GM12878 (cell line): ENCODE measurements at regions not wholly inside any gene's neighbourhood (a gene's known extent, or its start where the extent isn't known, plus 50 kb on each side); places are given as distances from the start of the nearest gene placed in this dataset.

Experiments used
- ATF2 ChIP-seq: IDR thresholded peaks from 2 replicates; pipeline ENCODE4 v1.6.1; 2012; ENCODE audit warnings: low read length, inconsistent platforms
- CEBPZ ChIP-seq: fragments of 150-350 bp; IDR thresholded peaks from 2 replicates; pipeline ENCODE4 v1.6.1; 2016; ENCODE audit warnings: low read depth, low read length
- EED ChIP-seq: sonication (generic); IDR thresholded peaks from 2 replicates; pipeline ENCODE4 v1.6.1; 2016; ENCODE audit warnings: antibody characterized with exemption, low read depth
- EGR1 ChIP-seq, 2 experiments: IDR thresholded peaks; 1 replicate in 1 of 2; 2 replicates in 1 of 2; pipeline ENCODE4 v1.6.1; 2011 to 2012; ENCODE audit warnings: low read depth in 2 of 2, low read length in 2 of 2, borderline replicate concordance in 1 of 2, mild to moderate bottlenecking in 1 of 2, moderate library complexity in 1 of 2
- HCFC1 ChIP-seq: fragments of 150-350 bp; IDR thresholded peaks from 2 replicates; pipeline ENCODE4 v1.6.1; 2014; ENCODE audit warnings: low read length
- HDAC2 ChIP-seq: fragments of 200-600 bp; sonication (generic); IDR thresholded peaks from 2 replicates; pipeline ENCODE4 v1.6.1; 2017
- JUND ChIP-seq: IDR thresholded peaks from 2 replicates; pipeline ENCODE4 v1.6.1; 2012; ENCODE audit warnings: low read depth, mild to moderate bottlenecking, low read length, improper control_type of control experiment, moderate library complexity
- KDM1A ChIP-seq: fragments of 200-600 bp; sonication (generic); IDR thresholded peaks from 2 replicates; pipeline ENCODE4 v1.6.1; 2016; ENCODE audit warnings: borderline replicate concordance
- MYB ChIP-seq: fragments of 150-350 bp; IDR thresholded peaks from 2 replicates; pipeline ENCODE4 v1.6.1; 2014; ENCODE audit warnings: mild to moderate bottlenecking, low read depth, low read length, borderline replicate concordance
- PAX8 ChIP-seq: fragments of 450-650 bp; IDR thresholded peaks from 2 replicates; pipeline ENCODE4 v1.6.1; 2017; ENCODE audit warnings: mild to moderate bottlenecking, moderate library complexity
- RBBP5 ChIP-seq: fragments of 200-600 bp; sonication (generic); conservative IDR thresholded peaks from 2 replicates; pipeline ENCODE4 v1.6.1; 2016
- SIN3A ChIP-seq: IDR thresholded peaks from 2 replicates; pipeline ENCODE4 v1.6.1; 2012; ENCODE audit warnings: low read depth, low read length, improper control_type of control experiment
- SMAD5 ChIP-seq: IDR thresholded peaks from 2 replicates; pipeline ENCODE4 v1.6.1; 2016; ENCODE audit warnings: antibody characterized with exemption, low read depth
- SMC3 ChIP-seq: IDR thresholded peaks from 2 replicates; pipeline ENCODE4 v1.6.1; 2011; ENCODE audit warnings: low read length, improper control_type of control experiment, borderline replicate concordance
- SPI1 ChIP-seq: IDR thresholded peaks from 2 replicates; pipeline ENCODE4 v1.6.1; 2011; ENCODE audit warnings: low read depth, mild to moderate bottlenecking, low read length, moderate library complexity, borderline replicate concordance; ENCODE audit not compliant: insufficient read depth
- SRF ChIP-seq, 2 experiments: IDR thresholded peaks; 2 replicates each; pipeline ENCODE4 v1.6.1; 2011; ENCODE audit warnings: low read depth in 2 of 2, low read length in 2 of 2, mild to moderate bottlenecking in 1 of 2, moderate library complexity in 1 of 2
- SUZ12 ChIP-seq: fragments of 200-600 bp; sonication (generic); IDR thresholded peaks from one replicate; pipeline ENCODE4 v1.6.1; 2018; ENCODE audit warnings: antibody characterized with exemption, mild to moderate bottlenecking; ENCODE audit not compliant: unreplicated experiment
- ZNF622 ChIP-seq: fragments of 450-650 bp; IDR thresholded peaks from 2 replicates; pipeline ENCODE4 v1.6.1; 2017; ENCODE audit warnings: mild to moderate bottlenecking, inconsistent platforms
- TF ChIP-seq, protein P1 (sequence below): fragments of 450-650 bp; formaldehyde crosslinking; IDR thresholded peaks from 2 replicates; pipeline ENCODE4 v1.5.0; 2022; ENCODE audit warnings: mild to moderate bottlenecking, missing genetic modification characterization
- TF ChIP-seq, protein P2 (sequence below): IDR thresholded peaks from 2 replicates; pipeline ENCODE4 v1.6.1; 2012; ENCODE audit warnings: low read depth, low read length, improper control_type of control experiment
- TF ChIP-seq, protein P3 (sequence below): fragments of 450-650 bp; formaldehyde crosslinking; IDR thresholded peaks from 2 replicates; pipeline ENCODE4 v1.4.0; 2022; ENCODE audit warnings: mild to moderate bottlenecking, moderate library complexity

- TF ChIP-seq SRF (IDR thresholded peaks at IDR 0.05; ENCODE audit: low read depth in 2 of 2, low read length in 2 of 2) (no peak), MYB (no peak), HCFC1 (no peak), EGR1 (IDR thresholded peaks at IDR 0.05; ENCODE audit: borderline replicate concordance in 1 of 2, low read depth in 2 of 2, low read length in 2 of 2) (no peak), RBBP5 (no peak), SPI1 (no peak), SIN3A (no peak), HDAC2 (no peak), PAX8 (no peak), SUZ12 (no peak), SMAD5 (no peak), SMC3 (no peak), ATF2 (peak; percentile 84), JUND (no peak), KDM1A (no peak), ZNF622 (no peak), CEBPZ (no peak), EED (peak; percentile 66)
- TF ChIP-seq, protein P1, sequence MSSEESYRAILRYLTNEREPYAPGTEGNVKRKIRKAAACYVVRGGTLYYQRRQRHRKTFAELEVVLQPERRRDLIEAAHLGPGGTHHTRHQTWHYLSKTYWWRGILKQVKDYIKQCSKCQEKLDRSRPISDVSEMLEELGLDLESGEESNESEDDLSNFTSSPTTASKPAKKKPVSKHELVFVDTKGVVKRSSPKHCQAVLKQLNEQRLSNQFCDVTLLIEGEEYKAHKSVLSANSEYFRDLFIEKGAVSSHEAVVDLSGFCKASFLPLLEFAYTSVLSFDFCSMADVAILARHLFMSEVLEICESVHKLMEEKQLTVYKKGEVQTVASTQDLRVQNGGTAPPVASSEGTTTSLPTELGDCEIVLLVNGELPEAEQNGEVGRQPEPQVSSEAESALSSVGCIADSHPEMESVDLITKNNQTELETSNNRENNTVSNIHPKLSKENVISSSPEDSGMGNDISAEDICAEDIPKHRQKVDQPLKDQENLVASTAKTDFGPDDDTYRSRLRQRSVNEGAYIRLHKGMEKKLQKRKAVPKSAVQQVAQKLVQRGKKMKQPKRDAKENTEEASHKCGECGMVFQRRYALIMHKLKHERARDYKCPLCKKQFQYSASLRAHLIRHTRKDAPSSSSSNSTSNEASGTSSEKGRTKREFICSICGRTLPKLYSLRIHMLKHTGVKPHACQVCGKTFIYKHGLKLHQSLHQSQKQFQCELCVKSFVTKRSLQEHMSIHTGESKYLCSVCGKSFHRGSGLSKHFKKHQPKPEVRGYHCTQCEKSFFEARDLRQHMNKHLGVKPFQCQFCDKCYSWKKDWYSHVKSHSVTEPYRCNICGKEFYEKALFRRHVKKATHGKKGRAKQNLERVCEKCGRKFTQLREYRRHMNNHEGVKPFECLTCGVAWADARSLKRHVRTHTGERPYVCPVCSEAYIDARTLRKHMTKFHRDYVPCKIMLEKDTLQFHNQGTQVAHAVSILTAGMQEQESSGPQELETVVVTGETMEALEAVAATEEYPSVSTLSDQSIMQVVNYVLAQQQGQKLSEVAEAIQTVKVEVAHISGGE (CRISPR knock-in tag) = no peak
- TF ChIP-seq, protein P2, sequence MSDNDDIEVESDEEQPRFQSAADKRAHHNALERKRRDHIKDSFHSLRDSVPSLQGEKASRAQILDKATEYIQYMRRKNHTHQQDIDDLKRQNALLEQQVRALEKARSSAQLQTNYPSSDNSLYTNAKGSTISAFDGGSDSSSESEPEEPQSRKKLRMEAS = no peak
- TF ChIP-seq, protein P3, sequence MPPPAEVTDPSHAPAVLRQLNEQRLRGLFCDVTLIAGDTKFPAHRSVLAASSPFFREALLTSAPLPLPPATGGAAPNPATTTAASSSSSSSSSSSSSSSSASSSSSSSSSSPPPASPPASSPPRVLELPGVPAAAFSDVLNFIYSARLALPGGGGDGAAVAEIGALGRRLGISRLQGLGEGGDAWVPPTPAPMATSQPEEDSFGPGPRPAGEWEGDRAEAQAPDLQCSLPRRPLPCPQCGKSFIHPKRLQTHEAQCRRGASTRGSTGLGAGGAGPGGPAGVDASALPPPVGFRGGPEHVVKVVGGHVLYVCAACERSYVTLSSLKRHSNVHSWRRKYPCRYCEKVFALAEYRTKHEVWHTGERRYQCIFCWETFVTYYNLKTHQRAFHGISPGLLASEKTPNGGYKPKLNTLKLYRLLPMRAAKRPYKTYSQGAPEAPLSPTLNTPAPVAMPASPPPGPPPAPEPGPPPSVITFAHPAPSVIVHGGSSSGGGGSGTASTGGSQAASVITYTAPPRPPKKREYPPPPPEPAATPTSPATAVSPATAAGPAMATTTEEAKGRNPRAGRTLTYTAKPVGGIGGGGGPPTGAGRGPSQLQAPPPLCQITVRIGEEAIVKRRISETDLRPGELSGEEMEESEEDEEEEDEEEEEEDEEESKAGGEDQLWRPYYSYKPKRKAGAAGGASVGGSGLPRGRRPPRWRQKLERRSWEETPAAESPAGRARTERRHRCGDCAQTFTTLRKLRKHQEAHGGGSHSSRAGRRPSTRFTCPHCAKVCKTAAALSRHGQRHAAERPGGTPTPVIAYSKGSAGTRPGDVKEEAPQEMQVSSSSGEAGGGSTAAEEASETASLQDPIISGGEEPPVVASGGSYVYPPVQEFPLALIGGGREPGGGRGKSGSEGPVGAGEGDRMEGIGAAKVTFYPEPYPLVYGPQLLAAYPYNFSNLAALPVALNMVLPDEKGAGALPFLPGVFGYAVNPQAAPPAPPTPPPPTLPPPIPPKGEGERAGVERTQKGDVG (CRISPR knock-in tag) = no peak
Observed at GRCh38 chr6:130624046-130624445, 203.2 kb upstream of the SMLR1 start (continued).
